Osteocyte (in vitro differentiated cells): ENCODE measurements at regions not wholly inside any gene's neighbourhood (a gene's known extent, or its start where the extent isn't known, plus 50 kb on each side); places are given as distances from the start of the nearest gene placed in this dataset.

ENCODE experiments used
- DNase-seq: peaks from one replicate; pipeline ENCODE4 v3.0.0; 2021; ENCODE audit warnings: mixed read lengths; ENCODE audit not compliant: unreplicated experiment; ENCODE audit errors: extremely low spot score
- H3K27ac Mint-ChIP-seq: one replicate; pipeline ENCODE4 v1.8.0; 2021; ENCODE audit warnings: mild to moderate bottlenecking, mixed read lengths; ENCODE audit not compliant: unreplicated experiment
- H3K27me3 Mint-ChIP-seq: one replicate; pipeline ENCODE4 v1.8.0; 2021; ENCODE audit warnings: mixed read lengths; ENCODE audit not compliant: unreplicated experiment
- H3K36me3 Mint-ChIP-seq: one replicate; pipeline ENCODE4 v1.8.0; 2021; ENCODE audit warnings: mixed read lengths; ENCODE audit not compliant: unreplicated experiment
- H3K4me1 Mint-ChIP-seq: one replicate; pipeline ENCODE4 v1.8.0; 2021; ENCODE audit warnings: mixed read lengths; ENCODE audit not compliant: unreplicated experiment
- H3K4me3 Mint-ChIP-seq: one replicate; pipeline ENCODE4 v1.8.0; 2021; ENCODE audit warnings: mild to moderate bottlenecking, moderate library complexity, mixed read lengths; ENCODE audit not compliant: unreplicated experiment
- H3K9me3 Mint-ChIP-seq: one replicate; pipeline ENCODE4 v1.8.0; 2021; ENCODE audit warnings: mixed read lengths; ENCODE audit not compliant: unreplicated experiment
- CTCF ChIP-seq: fragments of 200-600 bp; sonication (generic); IDR thresholded peaks from 2 replicates; pipeline ENCODE4 v1.5.0; 2021; ENCODE audit warnings: antibody characterized with exemption, mild to moderate bottlenecking, moderate library complexity

GRCh38 chr1:239536165-239536849 lies 149.9 kb downstream of the CHRM3 start:
- no peaks in the 10 kb centered on the region for H3K36me3 Mint-ChIP-seq
- no peak for DNase-seq
- no peak for TF ChIP-seq CTCF
- no peaks in the 10 kb centered on the region for H3K27me3 Mint-ChIP-seq
- H3K9me3 Mint-ChIP-seq: no peaks in the 10 kb centered on the region
- no peaks in the 10 kb centered on the region for H3K4me1 Mint-ChIP-seq
- no peak overlapping the region for H3K4me3 Mint-ChIP-seq
- no peak overlapping the region for H3K27ac Mint-ChIP-seq

GRCh38 chr1:239537795-239538194 lies 151.4 kb downstream of the CHRM3 start:
- H3K36me3 Mint-ChIP-seq: no peaks in the 10 kb centered on the region
- H3K4me1 Mint-ChIP-seq: no peaks in the 10 kb centered on the region
- no peaks in the 10 kb centered on the region for H3K9me3 Mint-ChIP-seq
- no peak for TF ChIP-seq CTCF
- DNase-seq: no peak
- H3K27ac Mint-ChIP-seq: no peak overlapping the region
- no peak overlapping the region for H3K4me3 Mint-ChIP-seq
- H3K27me3 Mint-ChIP-seq: no peaks in the 10 kb centered on the region

- H3K9me3 Mint-ChIP-seq: no peaks in the 10 kb centered on the region
- H3K27me3 Mint-ChIP-seq: no peaks in the 10 kb centered on the region
- no peaks in the 10 kb centered on the region for H3K4me1 Mint-ChIP-seq
- no peak for DNase-seq
- no peaks in the 10 kb centered on the region for H3K36me3 Mint-ChIP-seq
- H3K27ac Mint-ChIP-seq: no peak overlapping the region
- H3K4me3 Mint-ChIP-seq: no peak overlapping the region
- TF ChIP-seq CTCF: no peak
Measured at GRCh38 chr1:239538239-239538988, 152.0 kb downstream of the CHRM3 start.

GRCh38 chr1:239539051-239539450 lies 152.7 kb downstream of the CHRM3 start:
- no peak for TF ChIP-seq CTCF
- DNase-seq: no peak
- no peaks in the 10 kb centered on the region for H3K27me3 Mint-ChIP-seq
- no peaks in the 10 kb centered on the region for H3K4me1 Mint-ChIP-seq
- no peak overlapping the region for H3K27ac Mint-ChIP-seq
- no peaks in the 10 kb centered on the region for H3K9me3 Mint-ChIP-seq
- no peak overlapping the region for H3K4me3 Mint-ChIP-seq
- no peaks in the 10 kb centered on the region for H3K36me3 Mint-ChIP-seq

GRCh38 chr1:239539812-239540211 lies 153.4 kb downstream of the CHRM3 start:
- H3K27ac Mint-ChIP-seq: no peak overlapping the region

More at GRCh38 chr1:239539812-239540211, 153.4 kb downstream of the CHRM3 start:
- no peak for TF ChIP-seq CTCF
- no peak for DNase-seq
- Mint-ChIP-seq H3K4me1 (no peaks in the 10 kb centered on the region), H3K4me3 (no peak overlapping the region), H3K36me3 (no peaks in the 10 kb centered on the region), H3K9me3 (no peaks in the 10 kb centered on the region), H3K27me3 (no peaks in the 10 kb centered on the region)
